ENCODE measurements at regions not wholly inside any gene's neighbourhood (a gene's known extent, or its start where the extent isn't known, plus 50 kb on each side); places are given as distances from the start of the nearest gene placed in this dataset.
"Not testable (repeated sequence)": the region's sequence is repeated elsewhere in the genome, so short reads cannot be mapped to it uniquely, and the experiment has no call there.

DNA sequence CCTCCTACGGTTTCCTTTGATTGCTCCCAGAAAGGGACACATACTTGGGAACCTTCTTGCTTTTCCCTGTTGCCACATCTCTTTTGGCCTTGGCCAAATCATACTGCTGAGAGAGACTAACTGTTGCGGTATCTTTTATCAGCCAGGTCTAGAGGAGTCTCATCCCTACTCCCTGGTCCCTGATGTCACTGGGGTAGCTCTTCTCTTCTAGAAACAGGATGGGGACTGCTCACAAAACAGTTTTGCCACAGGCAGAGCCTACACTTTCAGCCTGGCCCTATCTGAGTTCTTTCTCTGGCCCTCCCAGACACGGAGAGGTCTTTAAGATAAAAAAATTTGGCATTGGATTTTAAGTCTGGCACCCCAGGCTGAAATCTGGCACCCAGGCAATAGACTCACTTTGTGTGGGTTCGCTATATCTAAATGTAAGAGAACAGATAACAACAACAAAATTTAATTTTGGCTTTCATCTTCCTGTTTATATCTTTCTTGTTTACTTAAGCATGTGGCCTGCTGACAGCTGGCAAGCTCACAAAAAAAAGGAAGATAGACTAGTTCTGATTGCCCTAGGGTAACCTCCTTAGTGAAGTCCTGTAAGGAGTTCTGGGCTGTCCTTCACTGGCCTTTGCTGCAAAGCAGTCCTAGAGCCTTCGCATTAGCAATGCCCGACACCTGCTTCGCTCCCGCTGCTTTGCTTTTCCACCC lies 228.3 kb upstream of the NPVF start:
- DNase-seq = no peak

DNA sequence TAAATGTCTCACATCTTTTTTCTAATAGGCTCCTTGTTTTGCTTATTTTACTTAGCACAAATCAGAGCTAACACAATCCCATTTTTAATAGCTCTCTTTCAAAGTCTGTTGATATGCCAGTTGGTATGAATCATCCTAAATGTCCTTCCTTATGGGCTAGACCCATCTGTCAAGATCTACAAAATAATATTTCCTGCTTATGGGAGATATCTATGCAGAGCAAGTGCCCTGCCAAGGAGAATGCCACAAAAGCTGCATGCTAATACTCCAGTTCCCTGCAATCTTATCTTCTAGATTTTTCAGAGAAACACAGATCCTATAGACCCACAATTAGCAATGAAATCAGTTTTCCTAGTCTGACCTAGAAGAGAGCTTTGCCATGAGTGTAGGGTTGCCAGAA lies 230.8 kb upstream of the NPVF start:
- no peak for DNase-seq

DNA sequence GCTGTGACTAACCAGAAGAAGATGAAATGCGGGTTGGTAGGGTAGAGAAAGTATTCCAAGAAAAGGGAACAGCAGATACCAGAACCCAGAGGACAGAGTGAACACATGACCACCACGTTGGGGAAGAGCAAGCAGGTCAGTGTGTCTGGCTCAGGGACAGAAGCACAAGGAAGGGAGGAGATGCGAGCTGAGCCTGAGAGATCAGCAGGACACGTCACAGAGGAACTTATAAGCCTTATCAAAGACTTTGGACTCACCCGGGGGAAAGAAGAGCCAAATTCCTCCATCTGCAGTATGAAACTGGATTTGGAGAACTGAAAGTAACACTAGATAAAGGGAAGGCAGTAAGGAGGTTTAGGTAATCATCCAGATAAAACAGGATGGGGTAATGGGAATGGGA lies 232.1 kb upstream of the NPVF start:
- no peak for DNase-seq

GRCh38 chr7:25469669-25470068 lies 241.4 kb upstream of the NPVF start:
- no peak for DNase-seq

- no peak for DNase-seq
Measured at GRCh38 chr7:25476863-25477499, 248.7 kb upstream of the NPVF start.

DNA sequence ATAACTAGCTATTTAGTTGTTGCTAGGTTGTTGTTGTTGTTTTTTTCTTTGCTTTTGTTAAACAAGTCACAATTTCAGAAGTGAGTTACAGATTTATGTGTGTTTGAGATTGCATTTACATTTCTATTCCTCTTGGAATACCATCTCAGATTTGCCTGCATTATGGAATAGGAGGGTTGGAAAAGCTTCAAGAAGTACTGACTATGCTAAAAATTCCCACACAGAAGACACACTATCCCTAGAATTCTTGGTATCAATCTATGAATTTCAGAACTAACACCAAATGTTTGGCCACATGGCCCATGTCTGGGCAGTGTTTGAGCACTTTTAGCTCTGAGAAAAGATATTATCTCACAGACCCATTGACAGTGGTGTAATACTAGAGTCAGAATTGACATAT lies 249.9 kb upstream of the NPVF start:
- DNase-seq = not testable (repeated sequence)

GRCh38 chr7:25478925-25479324 lies 250.6 kb upstream of the NPVF start:
- peak; percentile 1 for DNase-seq

DNA sequence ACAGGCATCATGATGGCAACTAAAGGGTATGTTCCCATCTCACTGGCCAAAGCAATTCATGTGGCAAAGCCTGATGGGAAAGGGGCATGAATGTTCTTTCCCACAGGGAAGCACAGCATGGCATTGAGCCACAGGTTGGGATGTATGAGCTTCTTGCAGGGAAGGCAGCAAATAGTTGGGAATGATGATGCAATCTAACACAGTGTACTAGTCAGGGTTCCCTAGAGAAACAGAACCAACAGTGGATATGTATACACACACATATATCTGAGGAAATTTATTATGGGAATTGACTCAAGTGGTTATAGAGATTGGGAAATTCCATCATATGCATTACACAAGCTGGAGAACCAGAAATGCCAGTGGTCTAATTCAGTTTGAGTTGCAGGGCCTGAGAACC lies 253.6 kb upstream of the NPVF start:
- peak; percentile 64 for DNase-seq

DNA sequence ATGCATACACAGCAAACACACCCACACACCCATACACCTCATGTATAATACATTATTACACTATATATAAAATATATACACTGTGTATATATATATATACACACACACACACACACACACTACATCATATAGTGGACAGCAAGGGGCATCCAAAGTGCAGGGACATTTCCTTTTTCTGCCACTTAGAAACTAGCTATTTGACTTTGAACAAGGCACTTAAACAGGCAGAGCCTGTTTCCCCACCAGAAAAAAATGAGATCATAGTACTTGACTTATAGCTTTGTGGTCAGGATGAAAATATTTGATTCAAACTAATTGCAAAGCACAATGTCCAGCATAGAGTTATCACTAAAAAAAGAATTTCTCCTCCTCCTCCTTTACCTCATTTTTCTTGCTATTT lies 254.3 kb upstream of the NPVF start:
- DNase-seq = no peak

DNA sequence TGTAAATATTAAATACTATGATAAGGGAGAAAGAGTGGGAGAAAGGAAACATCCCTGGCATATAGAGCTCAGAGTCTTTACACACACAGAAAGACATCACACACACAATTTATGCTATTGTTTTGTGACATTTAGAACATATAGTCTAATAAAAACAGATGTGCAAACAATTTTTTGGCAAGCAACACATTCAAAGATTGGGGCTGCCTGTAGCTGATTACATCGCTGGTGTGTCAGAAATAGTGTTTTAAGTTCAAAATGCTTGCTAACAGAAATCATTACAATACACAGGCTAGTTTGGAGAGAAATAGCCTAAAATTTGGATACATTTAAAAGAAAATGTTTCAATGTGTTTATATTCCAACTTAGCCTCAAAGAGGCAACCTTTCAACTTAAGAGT lies 256.7 kb upstream of the NPVF start:
- no peak for DNase-seq

DNA sequence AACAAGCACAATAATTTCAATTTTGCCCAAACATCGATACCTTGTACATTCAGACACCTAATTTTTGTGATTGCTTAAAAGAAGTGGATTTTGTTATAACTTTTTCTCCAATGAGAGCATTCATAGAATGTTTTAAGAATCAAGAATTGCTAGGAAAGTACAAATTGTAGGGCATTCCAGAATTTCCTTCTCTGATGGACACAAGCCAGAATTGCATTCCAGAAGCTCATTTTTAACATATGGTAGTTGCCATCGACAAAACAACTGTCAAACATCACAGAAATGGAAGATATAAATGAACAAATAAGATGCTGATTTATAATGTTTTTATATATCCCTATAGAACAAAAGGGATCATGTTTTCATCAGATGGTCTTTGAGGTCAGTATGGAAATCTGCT lies 258.4 kb upstream of the NPVF start:
- DNase-seq = peak; percentile 1

- no peak for DNase-seq
Measured at GRCh38 chr7:25493805-25494366, 265.6 kb upstream of the NPVF start.

GRCh38 chr7:25494896-25495295 lies 266.6 kb upstream of the NPVF start:
- no peak for DNase-seq

GRCh38 chr7:25495342-25496250 lies 267.3 kb upstream of the NPVF start:
- no peak for DNase-seq

DNA sequence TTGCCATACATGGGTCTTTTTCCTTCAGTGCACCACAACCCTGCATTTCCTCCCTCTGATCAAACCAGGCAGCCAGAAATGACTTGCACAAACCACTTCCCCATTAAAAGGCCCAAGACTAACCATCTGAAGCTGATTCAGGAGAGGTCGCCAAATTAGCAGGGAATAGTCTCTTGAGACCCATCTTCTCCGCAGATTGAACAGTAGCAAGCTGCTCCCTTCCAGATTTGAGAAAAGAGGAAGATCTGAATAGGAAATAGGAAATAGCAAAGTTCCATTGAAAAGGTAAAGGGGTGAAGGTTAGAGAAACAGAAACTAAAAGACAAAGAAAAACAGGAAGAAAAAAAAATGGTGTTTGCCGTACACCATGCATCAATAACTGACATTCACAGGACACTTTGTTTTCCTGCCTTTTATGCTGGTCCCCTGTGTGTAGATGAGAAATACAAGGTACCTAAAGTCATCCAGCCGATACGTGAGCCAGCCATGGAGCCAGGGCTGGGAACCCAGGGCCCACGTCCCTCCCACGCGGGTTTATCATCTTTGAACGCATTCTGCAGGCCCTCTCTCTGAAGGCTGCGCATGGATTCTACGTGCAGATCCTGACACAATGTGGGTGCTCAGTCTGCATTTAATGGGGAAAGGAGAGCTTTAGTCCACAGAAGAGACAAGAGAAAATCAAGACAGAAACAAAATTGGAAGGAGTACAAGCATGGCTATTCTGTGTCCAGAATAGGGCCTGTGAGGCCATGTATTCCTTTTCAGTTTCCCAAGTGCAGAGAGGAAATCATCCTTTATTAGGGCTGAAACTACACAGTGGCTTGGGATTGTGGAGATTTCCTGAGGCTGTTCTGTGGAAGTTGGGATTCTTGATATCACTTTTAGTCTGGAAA lies 268.4 kb upstream of the NPVF start:
- no peak for DNase-seq

DNA sequence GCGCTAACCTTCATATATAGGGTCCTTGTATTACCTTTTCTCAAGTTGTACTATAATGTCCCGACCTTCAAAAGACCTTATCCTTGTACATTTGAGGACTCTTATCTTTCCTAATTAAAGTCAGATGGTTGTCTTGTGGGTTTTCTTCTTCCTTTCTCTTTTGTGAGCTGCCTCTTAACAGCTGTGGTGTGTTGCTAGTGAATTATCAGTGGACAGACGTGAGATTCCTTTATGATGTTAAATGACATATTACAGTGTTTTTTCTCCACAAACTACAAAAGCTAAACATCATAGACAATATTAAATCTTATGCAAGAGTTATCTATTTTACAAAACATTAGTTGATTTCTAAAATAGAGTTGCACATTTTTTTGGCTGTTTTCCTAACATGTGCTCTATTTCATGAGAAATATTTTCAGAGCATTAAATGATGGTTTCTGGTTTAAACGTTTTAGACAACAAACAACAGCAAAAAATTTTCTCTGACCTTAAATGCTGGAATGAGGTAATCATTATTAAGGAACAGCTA lies 272.2 kb upstream of the NPVF start:
- no peak for DNase-seq

DNA sequence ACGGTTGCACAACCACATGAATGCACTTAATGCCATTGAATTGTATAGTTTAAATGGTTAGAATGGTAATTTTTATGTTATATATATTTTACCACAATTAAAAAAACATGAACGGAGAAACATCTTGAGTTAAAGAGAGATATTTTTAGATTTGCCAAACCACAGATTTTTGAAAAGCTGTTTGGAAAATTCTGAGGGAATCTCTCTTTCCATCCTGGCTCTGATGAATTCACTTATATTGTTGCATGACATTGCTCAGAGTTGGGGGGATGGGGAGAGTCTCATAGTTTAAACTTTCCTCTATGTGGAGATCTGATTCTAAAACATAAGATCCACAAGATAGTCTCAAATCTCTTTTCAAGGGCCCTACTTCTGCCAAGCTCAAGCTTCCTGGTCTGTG lies 275.0 kb upstream of the NPVF start:
- no peak for DNase-seq

GRCh38 chr7:25512061-25512687 lies 283.9 kb upstream of the NPVF start:
- DNase-seq = no peak

DNA sequence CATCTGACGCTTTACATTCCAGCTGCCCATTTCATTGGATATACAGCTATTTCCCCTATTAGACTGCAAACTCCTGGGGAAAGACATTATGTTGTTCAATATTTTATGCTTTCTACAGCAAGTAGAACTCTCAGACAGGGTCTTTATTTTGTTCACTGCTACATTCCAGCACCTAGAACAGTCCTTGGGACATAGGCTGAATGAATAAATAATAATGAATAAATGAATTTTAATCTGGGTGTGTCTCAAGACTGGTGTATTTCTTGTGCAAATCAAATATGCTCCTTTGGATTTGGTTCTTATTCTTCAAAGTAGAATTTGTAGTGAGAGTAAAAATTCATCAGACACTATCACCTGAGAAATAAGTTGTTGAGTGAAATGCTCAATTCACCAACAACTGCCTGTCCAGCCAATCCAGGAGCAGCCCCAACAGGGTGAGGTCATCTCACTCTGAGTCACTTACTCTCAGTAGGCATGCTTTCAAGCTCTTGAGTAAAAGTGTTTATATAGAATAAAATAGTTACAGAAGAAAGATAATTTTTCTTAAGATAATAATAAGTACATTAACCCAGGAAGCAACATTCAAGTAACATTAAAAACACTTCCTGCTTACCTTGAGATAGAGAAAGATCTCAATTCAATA lies 287.5 kb upstream of the NPVF start:
- no peak for DNase-seq

DNA sequence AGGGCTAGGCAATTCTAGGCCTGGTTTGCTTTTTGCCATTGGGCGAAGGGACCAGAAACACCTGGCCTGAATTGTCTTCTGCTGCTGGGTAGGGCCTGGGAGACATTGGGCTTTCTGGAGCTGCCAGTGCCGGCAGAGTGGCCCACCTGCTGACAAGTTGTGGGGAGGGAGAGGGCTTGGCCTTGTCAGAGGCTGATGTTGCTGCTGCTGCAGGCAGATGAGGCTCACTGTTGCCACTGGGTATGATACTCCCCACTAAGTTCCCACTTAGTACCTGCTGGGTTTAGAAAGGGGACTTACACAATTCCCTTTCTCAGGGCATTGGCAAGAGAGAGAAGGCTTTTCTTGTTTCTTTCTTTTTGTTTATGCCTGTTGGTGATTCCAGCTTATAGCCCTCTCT lies 289.6 kb upstream of the NPVF start:
- DNase-seq = no peak

- no peak for DNase-seq
Measured at GRCh38 chr7:25520017-25520416, 291.7 kb upstream of the NPVF start.

Measured in fibroblast of skin of scalp (primary cell).